ENCODE measurements at regions not wholly inside any gene's neighbourhood (a gene's known extent, or its start where the extent isn't known, plus 50 kb on each side); places are given as distances from the start of the nearest gene placed in this dataset.
"Not testable (repeated sequence)": the region's sequence is repeated elsewhere in the genome, so short reads cannot be mapped to it uniquely, and the experiment has no call there.

- no peak for DNase-seq (ENCODE audit: extremely low read depth in 1 of 2, low read depth in 1 of 2)
Measured at GRCh38 chr16:26382586-26382985, 684.1 kb upstream of the C16orf82 start.

DNA sequence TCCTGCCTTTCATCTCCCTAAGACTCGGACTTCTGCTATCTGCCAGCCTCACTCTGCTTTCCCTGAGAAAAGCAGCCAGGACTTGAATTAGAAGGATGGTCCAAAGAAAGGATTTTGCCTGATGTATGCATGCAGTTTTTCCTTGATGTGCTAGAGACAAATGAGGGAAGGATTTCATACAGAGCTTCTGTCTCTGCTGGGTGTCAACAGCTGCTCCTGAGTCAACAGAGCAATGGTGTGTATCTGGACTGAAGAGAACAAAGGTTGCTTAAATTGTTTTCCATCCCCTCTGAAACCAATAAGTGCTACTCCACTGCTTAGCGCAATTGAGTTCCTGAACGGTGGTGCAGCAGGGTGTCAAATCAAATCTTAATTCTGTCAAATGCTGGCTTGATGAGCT lies 680.6 kb upstream of the C16orf82 start:
- no peak for DNase-seq (ENCODE audit: extremely low read depth in 1 of 2, low read depth in 1 of 2)

- no peak for DNase-seq (ENCODE audit: extremely low read depth in 1 of 2, low read depth in 1 of 2)
Measured at GRCh38 chr16:26391833-26392232, 674.9 kb upstream of the C16orf82 start.

- DNase-seq (ENCODE audit: extremely low read depth in 1 of 2, low read depth in 1 of 2): no peak
Measured at GRCh38 chr16:26394409-26394808, 672.3 kb upstream of the C16orf82 start.

GRCh38 chr16:26395700-26396099 lies 671.0 kb upstream of the C16orf82 start:
- DNase-seq (ENCODE audit: extremely low read depth in 1 of 2, low read depth in 1 of 2): no peak

GRCh38 chr16:26396511-26397235 lies 670.1 kb upstream of the C16orf82 start:
- no peak for DNase-seq (ENCODE audit: extremely low read depth in 1 of 2, low read depth in 1 of 2)

- no peak for DNase-seq (ENCODE audit: extremely low read depth in 1 of 2, low read depth in 1 of 2)
Measured at GRCh38 chr16:26413780-26414179, 652.9 kb upstream of the C16orf82 start.

DNA sequence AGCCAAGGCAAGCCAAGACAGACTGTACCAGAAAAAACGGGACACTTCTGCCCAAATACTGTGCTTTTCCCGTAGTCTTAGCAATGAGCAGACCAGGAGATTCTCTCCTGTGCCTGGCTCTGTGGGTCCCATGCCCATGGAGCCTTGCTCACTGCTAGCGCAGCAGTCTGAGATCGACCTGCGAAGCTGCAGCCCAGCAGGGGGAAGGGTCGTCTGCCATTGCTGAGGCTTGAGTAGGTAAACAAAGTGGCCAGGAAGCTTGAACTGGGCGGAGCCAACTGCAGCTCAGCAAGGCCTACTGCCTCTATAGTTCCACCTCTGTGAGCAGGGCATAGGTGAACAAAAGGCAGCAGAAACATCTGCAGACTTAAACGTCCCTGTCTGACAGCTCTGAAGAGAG lies 647.3 kb upstream of the C16orf82 start:
- DNase-seq (ENCODE audit: extremely low read depth in 1 of 2, low read depth in 1 of 2): not testable (repeated sequence)

GRCh38 chr16:26430618-26431017 lies 636.1 kb upstream of the C16orf82 start:
- no peak for DNase-seq (ENCODE audit: extremely low read depth in 1 of 2, low read depth in 1 of 2)

DNA sequence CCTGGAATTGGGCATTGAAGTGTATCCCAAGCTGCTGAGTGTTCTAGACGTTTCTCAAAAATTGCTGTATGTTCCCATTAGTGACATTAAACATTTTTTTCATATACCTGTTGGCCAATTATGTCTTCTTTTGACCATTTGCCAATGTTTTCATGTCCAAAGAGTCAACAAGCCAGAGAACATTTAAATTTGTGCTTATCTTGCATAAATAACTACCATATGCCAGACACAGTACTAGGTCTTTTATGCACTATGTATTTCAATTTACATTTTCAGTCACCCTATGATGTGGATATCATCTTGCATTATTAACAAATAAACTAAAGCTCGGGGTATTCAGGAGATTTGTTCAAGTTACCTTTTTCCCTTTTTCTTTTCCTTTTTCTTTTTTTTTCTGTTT lies 632.9 kb upstream of the C16orf82 start:
- DNase-seq (ENCODE audit: extremely low read depth in 1 of 2, low read depth in 1 of 2): no peak

GRCh38 chr16:26441178-26441577 lies 625.5 kb upstream of the C16orf82 start:
- no peak for DNase-seq (ENCODE audit: extremely low read depth in 1 of 2, low read depth in 1 of 2)

GRCh38 chr16:26442321-26442720 lies 624.4 kb upstream of the C16orf82 start:
- no peak for DNase-seq (ENCODE audit: extremely low read depth in 1 of 2, low read depth in 1 of 2)

GRCh38 chr16:26447570-26447969 lies 619.2 kb upstream of the C16orf82 start:
- DNase-seq (ENCODE audit: extremely low read depth in 1 of 2, low read depth in 1 of 2): no peak

GRCh38 chr16:26453215-26453614 lies 613.5 kb upstream of the C16orf82 start:
- no peak for DNase-seq (ENCODE audit: extremely low read depth in 1 of 2, low read depth in 1 of 2)

DNA sequence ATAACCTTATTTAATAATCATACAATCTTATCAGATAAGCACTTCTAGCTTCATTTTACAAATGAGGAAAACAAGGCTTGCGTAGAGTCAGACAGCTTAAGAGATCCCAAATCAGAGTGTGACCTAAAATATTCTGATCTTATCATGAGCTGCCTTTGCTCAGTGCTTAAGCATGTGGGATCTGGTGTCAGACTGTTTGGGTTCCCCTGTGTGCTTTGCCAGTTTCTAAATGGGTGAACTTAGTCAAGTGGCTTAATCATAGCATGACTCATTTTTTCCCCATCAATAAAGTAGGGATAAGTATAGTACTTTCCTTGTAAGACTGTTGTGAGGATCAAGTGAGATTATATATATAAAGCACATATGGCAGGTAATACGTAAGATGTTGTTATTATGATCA lies 612.6 kb upstream of the C16orf82 start:
- no peak for DNase-seq (ENCODE audit: extremely low read depth in 1 of 2, low read depth in 1 of 2)

GRCh38 chr16:26456074-26456473 lies 610.7 kb upstream of the C16orf82 start:
- DNase-seq (ENCODE audit: extremely low read depth in 1 of 2, low read depth in 1 of 2): no peak

DNA sequence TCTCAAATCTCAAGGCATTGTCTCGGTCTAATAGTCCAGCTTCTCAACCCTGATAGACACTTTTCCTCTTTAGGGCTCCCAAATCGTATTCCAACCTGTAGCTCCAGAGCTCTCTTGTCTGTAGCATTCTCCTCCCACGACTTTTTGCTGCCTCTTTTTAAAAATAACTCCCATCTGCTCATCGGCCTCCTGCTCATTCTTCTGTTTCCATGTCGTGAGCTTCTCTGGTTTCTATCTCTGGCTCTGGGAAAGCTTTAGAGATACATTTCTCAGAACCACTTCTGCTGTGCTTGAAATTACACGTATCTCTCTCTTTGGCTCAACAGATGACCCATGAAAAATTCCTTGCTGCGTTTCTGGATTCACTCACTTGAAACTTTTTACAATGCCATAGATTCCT lies 609.6 kb upstream of the C16orf82 start:
- DNase-seq (ENCODE audit: extremely low read depth in 1 of 2, low read depth in 1 of 2): no peak

GRCh38 chr16:26457882-26458281 lies 608.8 kb upstream of the C16orf82 start:
- DNase-seq (ENCODE audit: extremely low read depth in 1 of 2, low read depth in 1 of 2): no peak

DNA sequence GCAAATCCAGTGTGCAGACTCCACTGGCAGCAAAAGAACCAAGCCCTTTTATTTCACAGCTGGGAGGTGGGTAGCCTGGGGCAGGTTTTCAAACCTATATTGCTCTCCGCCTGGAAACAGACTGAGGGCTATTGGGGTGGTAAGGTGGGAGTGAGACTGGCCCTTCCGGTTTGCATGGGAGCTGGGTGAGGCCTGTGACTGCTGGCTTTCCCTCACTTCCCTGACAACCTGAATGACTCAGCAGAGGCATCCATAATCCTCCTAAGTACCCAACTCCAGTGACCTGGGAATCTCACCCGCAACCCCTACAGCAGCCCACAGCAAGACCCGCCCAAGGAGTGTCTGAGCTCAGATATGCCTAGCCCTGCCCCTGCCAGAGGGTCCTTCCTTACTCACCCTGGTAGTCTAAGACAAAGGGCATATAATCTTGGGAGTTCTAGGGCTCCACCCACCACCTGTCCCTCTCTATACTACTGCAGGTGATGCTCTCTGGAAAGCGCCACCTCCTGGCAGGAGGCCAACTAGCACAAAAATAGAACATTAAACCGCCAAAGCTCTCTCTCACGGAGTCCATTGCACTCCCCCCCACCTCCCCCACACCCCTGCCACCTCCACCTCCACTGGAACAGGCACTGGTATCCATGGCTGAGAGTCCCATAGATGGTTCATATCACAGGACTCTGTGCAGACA lies 602.0 kb upstream of the C16orf82 start:
- DNase-seq (ENCODE audit: extremely low read depth in 1 of 2, low read depth in 1 of 2): no peak

- DNase-seq (ENCODE audit: extremely low read depth in 1 of 2, low read depth in 1 of 2): not testable (repeated sequence)
Measured at GRCh38 chr16:26474405-26474804, 592.3 kb upstream of the C16orf82 start.

DNA sequence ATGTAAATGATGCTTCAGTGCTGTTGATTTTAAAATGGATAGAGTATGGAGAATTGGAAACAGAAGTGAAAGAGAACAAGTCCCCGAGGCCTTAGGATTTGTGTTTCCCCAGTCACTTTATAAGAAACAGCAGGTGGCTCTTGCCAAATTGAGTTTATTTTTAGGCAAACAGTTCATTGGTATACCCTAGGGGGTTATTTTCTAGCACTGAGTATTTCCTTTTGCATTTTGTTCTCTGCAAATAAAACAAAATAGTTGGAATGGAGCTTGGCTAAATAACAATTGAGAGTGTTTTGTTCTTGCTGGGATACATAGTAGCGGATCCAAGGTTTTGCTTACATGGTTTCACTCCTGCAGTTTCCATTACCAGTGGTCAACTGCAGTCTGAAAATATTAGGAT lies 591.1 kb upstream of the C16orf82 start:
- no peak for DNase-seq (ENCODE audit: extremely low read depth in 1 of 2, low read depth in 1 of 2)

DNA sequence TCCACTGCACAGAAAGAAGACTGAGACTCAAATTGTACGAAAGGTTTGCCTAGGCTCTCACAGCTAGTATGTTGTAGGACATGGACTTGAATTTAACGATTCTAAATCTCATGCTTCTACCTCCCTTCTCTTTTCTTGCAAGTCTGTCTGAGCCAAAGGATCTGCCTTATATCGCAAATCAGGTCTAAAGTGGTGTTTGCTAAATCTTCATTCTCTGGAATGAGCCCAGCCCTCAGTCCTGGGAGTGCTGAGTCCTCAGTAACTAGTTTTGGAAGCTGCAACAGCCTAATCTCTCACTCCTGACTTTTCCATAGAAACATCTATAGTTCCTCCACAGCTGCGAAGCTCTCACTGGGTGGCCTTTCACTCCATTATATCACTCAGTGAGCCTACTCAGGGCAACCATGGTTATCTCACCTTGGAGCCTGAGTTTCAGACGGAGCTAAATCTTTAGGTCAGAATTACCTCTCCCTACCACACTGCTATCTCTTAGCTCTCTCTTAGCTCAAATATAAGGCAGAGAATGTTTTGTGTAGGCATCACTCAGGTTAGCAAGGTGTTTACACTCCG lies 575.5 kb upstream of the C16orf82 start:
- DNase-seq (ENCODE audit: extremely low read depth in 1 of 2, low read depth in 1 of 2): no peak
